ENCODE measurements at regions not wholly inside any gene's neighbourhood (a gene's known extent, or its start where the extent isn't known, plus 50 kb on each side); places are given as distances from the start of the nearest gene placed in this dataset.

DNA sequence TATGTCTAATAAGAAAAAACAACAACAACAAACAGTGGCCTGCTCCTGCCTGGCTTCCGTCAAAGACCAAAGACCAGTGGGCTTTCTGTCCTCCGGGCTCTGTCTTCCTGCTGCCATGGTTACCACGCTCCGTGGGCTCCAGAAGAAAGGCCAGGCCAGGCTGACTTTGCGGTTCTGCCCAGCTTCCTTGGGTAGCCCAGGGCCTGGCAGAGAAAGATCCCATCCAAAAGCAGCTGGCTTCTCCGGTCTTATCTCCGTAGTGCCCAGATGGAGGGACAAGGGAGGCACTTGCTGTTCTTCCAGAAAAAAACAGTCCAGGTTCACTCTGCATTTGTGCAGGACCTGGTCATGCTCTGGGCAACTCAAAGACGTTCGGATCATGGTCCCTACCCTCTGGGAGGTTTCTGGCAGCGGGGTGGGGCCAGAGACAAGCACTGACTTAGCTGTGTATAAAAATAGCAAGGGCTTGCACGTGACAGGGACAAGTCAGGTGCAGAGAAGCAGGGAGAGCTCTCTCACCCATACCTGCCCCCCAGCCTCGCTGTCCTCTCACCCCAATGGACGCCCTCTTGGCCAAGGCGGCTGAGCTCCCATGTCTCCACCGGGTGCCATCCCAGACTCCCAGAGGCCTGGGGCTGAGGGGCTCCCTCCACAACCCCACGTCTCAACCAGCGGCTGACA lies 212.2 kb downstream of the C9orf50 start:
- TF ChIP-seq POLR2A (IDR thresholded peaks at IDR 0.05; ENCODE audit: low read length) (no peak), GATA1 (IDR thresholded peaks at IDR 0.05; ENCODE audit: low read depth, low read length) (no peak)

Measured in erythroblast (primary cell).